GM19043 (cell line): ENCODE measurements at regions not wholly inside any gene's neighbourhood (a gene's known extent, or its start where the extent isn't known, plus 50 kb on each side); places are given as distances from the start of the nearest gene placed in this dataset.
A peak's percentile ranks its signal among the peaks of the same experiment; 100 is the strongest.
"Not testable (repeated sequence)": the region's sequence is repeated elsewhere in the genome, so short reads cannot be mapped to it uniquely, and the experiment has no call there.

ENCODE experiments used
- ATAC-seq: cut with Tn5 transposase; IDR thresholded peaks from one replicate; pipeline ENCODE4 v1.9.1; 2021; ENCODE audit warnings: low read depth; ENCODE audit not compliant: unreplicated experiment

GRCh38 chr2:181737302-181737701 is 57.0 kb upstream of the NEUROD1 start:
- ATAC-seq = not testable (repeated sequence)

GRCh38 chr2:181738074-181738473 is 57.8 kb upstream of the NEUROD1 start:
- ATAC-seq = peak; percentile 67

DNA sequence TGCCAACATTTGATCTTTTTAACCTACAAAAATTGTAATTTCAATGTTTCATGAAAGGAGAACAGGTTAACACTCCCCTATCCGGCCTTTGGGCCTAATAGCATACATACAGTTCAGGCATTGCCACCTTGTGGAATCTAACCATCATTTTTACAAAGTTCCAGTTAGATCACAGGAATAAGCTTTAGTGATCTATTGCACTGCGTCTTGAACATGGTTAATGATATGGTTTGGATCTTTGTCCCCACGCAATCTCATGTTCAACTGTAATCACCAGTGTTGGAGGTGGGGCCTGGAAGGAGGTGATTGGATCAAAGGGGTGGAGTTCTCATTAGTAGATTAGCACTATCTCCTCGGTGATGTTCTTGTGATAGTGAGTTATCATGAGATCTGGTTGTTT is 58.2 kb upstream of the NEUROD1 start:
- ATAC-seq = no peak

GRCh38 chr2:181741756-181742155 is 61.4 kb upstream of the NEUROD1 start:
- ATAC-seq = no peak

DNA sequence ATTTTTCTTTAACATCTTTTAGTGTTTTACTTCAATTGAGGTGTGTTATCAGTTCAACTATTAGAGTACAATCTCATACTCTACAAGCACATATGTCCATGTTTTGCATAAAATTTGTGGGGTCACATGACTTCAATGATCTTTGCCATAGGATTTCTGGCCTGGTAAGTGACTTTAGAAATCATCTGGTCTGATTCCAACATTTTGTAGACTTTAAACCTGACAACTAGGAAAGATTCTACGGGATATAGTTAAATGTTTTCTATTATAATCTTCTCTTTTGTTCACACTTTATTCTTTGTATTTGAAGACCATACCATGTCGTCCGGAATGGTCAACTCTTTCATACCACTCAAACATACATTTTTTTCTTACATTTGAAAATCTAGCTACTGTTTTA is 62.0 kb upstream of the NEUROD1 start:
- ATAC-seq = no peak

DNA sequence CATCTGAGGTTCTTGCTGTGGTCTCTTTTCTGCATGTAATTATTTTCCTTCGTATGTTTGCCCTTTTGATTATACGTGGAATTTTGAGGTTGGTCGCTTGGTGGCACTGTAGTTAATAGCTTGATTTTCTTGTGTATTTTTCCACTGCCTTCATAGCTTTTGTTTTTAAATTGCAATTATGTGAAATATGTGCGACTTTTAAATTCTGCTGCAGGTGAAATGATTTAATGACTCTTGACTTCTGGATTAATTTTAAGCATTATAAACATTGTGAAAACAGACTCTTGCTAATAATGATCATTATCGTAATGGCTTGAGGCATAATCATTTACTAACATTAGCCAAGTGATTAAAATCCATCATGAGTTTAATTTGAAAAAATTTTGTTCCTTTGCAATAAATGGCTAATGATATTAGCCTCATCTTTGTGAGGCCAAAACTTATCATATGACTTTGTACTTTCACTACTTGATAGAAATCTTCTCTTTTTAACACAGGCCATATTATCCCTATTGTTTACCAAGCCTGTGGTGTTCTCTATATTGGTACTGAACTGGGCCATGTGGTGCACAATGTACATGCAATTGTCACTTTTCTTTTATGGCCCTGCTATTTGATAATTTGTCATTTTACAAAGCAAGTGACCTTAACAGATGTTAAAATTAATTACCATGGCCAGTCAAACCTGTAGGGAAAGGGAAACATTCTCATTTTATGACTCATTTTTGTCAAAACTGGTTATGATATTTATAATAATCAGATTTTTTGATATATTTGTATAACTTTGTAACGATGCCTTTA is 62.8 kb upstream of the NEUROD1 start:
- no peak for ATAC-seq

DNA sequence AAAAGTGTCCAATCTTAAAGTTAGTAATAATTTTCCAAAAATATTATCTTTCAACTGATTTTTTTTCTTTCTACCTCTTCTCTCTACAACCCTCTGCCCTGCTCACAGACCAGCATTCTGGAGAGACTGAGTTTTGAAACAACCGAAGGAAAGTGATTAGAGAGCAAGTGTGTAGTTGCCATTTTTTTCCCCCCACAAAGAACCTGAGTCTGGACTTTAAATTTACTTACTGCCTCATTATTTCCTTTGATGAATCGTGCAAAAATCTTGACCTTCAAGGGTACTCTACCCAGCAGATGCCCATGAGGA is 63.4 kb upstream of the NEUROD1 start:
- ATAC-seq = no peak

DNA sequence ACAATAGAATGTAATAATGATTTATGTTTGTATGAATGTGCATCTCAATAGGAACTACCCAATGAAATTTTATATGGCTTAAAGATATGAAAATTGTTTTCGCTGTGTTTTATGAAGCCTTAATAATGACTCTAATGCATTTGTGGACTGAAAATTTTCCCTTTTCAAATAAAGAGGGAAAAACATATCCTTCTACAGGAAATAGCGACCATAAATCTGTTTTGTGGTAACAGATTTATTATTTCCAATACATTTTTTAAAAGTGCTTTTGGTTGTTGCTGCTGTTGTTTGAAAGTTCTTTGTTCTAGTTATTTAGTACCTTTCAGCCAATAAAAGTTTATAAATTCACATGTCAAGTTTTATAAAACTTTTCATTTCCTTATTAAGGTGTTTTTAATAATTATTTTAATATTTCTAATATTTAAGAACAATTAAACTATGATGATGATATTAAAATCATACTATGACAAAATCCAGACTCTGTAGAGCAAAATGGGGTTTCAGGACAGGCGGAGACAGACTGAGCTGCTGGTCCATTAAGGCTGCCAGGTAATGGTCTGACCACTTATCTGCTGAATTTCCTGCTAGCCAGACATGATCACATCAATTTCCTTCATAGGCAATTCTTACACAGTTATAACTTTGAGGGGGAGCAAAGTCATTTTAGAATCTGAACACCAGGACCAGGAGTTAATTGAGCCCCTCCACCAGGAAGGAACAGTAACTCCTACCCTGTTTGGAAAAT is 65.7 kb upstream of the NEUROD1 start:
- no peak for ATAC-seq

DNA sequence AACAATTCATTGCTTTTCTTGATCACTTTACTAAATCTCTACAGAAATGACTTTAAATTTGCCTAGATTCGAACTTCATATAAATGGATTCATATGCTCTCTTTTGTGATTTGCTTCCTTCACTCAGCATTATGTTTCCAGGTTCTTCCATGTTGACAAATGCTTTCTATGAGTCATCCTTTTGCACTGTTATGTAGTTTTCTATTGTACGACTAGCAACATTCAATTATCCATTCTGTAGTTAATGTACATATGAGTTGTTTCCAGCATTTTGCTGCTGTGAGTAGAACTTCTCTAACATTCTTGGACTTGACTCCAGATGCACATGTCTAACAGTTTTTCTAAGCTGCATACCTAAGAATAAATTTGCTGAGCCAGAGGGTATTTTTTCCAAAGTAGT is 66.5 kb upstream of the NEUROD1 start:
- ATAC-seq = no peak

- no peak for ATAC-seq
Observed at GRCh38 chr2:181750305-181750704, 70.0 kb upstream of the NEUROD1 start.

- ATAC-seq = no peak
Observed at GRCh38 chr2:181751266-181752030, 71.1 kb upstream of the NEUROD1 start.

DNA sequence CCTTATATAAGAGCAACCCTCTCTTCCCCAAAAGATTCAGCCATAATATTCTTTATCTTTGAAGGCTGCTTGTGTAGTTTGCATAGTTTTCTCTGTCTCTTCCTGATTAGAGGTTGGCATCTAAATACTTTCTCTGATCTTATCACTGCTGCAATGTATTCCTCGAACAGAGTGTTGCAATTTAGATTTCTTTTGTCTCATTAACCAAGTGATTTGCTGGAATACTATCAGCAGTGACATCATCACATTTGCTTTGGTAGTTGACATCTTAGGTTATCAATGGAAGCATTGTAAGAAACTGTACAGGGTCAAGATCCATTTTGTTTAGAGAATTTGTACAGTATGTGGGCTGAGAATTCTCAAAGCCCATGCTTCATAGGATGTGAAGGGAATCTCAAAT is 72.0 kb upstream of the NEUROD1 start:
- no peak for ATAC-seq

DNA sequence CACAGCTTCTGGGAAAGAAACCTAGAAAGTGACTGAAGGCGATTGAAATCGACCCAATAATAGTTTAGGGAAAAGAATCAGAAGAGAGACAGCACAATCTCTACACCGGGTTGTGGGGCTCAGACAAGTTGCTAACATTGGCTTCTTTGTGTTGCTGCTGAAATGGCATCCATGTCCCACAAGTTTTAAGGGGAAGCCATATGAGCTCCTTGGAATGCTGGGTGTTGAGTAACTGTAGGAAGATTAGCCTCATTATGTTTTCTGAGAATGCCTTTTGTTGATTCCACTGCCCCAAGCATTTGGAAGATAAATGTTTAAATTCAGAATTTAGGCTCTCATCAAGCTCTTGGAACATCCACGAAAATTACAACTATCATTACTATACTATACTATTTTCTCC is 73.4 kb upstream of the NEUROD1 start:
- no peak for ATAC-seq

DNA sequence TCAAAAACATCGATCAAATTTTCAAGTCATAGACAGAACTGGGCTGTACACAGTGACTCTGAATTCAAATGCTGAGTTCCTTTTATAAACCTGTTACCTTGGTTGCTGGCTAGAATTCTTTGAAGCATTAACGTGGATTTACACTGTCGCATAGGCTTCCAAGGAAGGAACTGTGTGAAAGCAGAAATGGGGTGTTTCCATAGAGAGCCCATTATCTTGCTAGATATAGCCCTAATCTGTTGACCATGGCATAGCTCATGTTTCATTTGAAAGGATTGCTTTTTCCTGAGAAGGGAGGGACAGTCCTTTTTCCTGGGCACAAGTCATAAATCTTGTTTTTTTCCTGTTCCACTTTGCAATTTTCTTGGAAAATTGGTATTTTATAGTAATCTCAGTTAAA is 73.8 kb upstream of the NEUROD1 start:
- ATAC-seq = no peak

DNA sequence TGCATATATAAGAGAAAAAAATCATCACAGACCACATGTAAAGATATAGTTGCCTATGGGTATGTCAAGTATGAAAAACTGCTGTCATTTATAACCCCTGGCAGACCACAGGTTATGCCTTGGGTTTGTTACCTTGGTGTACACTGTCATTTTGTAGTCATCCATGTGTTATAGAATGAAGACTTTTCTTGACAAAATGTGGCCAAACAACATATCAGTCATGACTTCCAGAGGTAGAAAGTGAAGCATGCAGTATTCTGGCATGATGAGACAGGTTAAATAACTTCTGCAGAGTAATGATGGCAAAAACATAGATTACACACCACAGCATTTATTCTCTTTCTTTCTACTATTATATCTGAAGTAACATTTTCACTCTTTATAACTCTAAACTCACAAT is 74.9 kb upstream of the NEUROD1 start:
- ATAC-seq = no peak

DNA sequence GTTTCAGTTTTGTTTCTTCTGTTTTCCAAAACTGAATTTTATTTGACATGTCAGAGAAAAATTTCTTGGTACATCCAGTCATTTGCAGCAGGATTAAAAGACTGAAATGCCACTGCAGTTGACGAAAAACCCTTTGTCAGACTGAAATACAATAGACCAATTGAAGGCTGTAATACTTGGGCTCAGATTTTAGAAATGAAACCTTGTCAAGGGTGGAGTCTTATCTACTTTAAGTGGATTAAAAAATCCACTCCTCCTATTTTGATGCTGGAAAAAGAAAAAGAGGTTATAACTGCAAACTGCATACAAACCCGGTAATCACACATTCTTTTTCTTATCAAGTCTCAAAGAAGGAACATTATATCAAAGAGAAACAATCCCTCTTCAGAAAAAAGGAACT is 80.2 kb upstream of the NEUROD1 start:
- no peak for ATAC-seq

DNA sequence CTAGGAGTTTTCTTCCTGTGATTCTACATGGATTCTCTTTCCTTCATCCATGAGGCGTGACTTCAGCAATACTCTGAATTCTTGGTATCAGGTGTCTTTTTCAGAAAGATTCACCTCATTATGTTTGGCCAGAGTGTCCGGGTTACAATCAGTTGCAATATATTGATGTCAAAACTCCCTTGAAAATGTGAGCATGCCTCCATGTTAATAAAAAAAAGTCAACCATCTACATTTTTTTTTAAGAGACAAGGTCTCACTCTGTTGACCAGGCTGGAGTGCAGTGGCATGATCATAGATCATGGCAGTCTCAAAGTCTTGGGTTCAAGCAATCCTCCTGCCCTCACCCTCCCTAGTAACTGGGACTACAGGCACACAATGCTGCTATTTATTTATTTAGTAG is 80.9 kb upstream of the NEUROD1 start:
- no peak for ATAC-seq

DNA sequence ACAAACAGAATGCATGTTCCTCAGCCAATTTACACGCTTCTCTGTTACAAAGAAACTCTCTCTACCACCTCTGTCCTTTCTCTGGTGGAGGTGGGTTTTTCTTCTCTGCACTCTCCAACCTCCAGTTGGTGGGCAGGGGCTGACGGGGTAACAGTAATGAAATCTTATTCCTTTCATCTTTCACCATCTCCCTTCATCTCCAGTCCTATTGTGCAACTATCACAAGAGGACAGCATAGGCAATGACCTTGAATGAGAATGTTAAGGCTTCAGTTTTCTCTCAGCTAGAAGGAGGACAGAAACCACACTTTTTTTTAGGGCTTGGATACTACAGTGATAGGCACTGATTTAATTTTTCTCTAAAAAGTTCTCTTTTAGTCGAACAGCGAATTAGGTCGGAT is 81.7 kb upstream of the NEUROD1 start:
- no peak for ATAC-seq

DNA sequence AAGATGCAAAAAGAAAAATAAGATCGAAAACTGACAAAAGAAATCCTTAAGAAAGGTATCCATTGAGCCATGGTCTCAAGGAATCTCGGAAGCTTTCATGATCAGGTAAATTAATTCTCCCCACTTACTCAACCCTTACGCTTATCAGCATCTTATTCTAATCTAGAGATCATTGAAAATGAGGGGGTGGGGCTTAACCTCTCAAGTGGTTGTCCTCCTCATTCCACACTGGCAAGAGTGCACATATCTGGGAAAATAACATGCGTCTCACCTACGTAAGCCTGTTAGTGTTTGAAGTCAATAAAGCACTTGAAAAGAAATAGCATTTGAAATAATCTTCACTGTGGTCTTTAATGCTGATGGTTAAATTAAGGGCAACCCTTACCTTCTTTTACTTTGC is 82.5 kb upstream of the NEUROD1 start:
- no peak for ATAC-seq

DNA sequence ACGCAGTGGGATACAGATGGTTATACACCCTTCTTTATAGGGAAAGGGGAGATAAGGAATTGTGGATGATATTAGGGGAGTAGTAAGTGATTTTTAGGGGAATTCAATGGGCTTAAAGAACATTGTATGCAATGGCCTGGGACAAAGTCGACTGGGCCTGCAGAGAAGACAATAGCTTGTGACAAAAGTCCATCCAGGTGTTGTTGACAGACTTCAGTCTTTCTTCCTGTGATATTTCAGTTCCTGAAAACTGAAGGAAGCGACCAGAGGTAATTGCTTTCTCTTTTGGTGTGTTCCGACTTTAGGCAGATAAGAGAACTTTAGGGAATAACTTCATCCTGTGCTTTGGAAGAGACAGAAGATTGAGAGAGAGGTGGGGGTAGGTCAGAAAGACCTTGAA is 83.1 kb upstream of the NEUROD1 start:
- no peak for ATAC-seq

- ATAC-seq = no peak
Observed at GRCh38 chr2:181764095-181764963, 84.0 kb upstream of the NEUROD1 start.
